ENCODE measurements at regions not wholly inside any gene's neighbourhood (a gene's known extent, or its start where the extent isn't known, plus 50 kb on each side); places are given as distances from the start of the nearest gene placed in this dataset.

GRCh38 chr11:30089921-30090320, 73.1 kb upstream of the KCNA4 start:
- no peak for DNase-seq

DNA sequence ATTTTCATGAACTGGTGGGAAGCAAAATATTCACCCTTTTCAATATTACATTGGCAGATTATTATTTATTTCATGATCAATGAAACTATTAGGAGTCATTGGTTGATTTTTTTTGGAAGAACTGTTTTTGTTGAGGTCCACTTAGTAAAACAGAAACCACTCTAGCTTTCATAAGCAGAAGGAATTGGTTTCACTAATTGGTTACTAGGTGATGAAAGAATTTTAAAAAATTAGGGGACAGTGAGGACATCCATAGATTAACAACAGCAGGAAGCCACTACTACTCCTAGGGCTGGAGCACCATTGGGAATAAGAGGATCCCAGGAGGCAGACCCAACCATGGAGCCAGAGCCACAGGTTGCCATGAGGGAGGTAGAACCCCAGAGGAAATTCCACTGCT, 74.4 kb upstream of the KCNA4 start:
- no peak for DNase-seq

DNA sequence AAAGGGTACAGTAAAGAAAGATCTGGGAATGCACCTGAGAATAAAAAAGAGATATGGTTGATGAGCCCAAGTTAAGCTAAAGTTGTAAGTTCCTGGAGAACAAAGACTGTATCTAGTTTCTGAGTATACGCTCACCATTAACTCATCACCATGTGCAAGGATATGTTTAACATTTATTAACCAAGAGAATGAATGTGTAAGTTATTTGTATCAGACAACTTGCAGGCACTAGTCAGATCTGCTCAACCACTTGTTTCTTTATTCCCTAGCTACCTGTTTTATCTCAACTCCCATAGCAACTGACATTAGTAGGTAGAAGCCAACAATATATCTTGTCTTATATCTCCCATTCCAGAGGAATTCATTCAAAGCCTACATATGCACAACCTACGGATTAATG, 74.9 kb upstream of the KCNA4 start:
- no peak for DNase-seq

DNA sequence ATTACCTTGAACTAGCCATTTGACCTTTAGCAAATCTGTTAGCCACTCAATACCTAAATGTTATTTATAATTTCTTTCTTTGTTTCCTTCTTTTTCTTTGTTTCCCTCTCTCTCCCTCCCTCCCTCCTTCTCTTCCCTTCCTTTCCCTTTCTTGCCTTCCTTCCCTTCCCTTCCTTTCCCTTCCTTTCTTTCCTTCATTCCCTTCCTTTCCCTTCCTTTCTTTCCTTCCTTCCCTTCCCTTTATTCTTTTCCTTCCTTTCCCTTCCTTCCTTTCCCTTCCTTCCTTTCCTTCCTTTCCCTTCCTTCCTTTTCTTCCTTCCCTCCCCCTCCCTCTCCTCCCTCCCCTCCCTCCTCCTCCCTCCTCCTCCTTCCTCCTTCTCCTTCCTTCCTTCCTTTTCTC, 75.7 kb upstream of the KCNA4 start:
- DNase-seq = no peak

DNA sequence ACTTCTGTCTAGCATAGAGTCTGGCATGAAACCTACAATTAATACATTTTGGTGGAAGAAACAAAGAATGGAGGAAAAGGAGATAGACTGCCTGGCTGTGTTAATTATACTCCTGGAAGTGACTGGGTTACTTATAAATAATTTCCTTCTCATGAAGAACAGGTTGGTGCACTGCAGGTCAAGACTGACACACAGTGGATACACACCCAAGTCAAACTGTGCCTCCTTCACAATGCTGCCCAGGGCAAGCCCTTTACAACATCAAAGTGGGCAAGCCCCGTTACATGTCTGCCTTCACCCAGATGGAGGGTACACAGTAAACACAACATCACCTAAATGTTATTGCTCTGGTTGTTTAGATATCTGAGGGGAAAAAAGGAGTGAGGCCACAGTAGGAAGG, 83.7 kb upstream of the KCNA4 start:
- DNase-seq = no peak

GRCh38 chr11:30106222-30107181, 89.7 kb upstream of the KCNA4 start:
- no peak for DNase-seq

GRCh38 chr11:30107899-30108298, 91.1 kb upstream of the KCNA4 start:
- DNase-seq = no peak

DNA sequence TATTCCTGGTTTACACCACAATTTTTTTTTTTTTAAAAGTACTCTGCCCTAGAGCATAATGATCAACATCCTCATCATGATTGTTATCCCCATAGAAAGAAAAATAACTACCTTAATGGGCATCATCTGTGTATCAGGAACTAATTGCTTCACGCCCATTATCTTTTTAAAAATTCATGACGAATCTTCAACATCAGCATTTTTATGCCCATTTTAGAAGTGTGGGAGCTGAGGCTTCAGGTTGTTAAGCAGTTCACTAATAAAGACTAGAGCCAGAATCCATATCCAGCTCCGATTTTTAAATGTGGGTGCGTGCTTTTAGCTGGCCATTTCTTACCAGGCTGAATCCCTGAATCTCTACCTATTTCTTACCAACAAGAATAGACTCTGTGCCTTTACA, 92.9 kb upstream of the KCNA4 start:
- no peak for DNase-seq

DNA sequence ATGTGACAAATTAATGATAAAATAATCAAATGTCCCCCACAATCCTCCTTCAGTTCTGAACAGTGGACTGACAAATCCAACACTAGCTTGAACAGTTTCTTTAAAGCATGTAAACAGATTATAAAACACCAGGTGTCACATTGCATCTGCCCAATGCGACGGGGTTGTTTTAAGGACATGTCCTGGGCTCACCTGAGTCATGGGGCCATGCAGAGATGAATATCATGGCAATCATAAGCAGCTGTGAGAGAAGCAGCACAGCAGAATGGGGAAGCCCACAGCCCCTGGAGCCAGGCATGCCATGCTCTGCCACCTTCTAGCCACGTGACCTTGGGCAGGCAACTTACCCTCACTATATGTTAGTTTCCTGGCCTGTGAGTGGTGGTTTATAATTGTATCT, 93.9 kb upstream of the KCNA4 start:
- DNase-seq = no peak

GRCh38 chr11:30111786-30112185, 95.0 kb upstream of the KCNA4 start:
- no peak for DNase-seq

- no peak for DNase-seq
Observed at GRCh38 chr11:30113326-30113898, 96.6 kb upstream of the KCNA4 start.

GRCh38 chr11:30116512-30116911, 99.7 kb upstream of the KCNA4 start:
- DNase-seq = no peak

- DNase-seq = no peak
Observed at GRCh38 chr11:30120045-30120589, 103.3 kb upstream of the KCNA4 start.

- no peak for DNase-seq
Observed at GRCh38 chr11:30125456-30125855, 105.4 kb upstream of the FSHB start.

DNA sequence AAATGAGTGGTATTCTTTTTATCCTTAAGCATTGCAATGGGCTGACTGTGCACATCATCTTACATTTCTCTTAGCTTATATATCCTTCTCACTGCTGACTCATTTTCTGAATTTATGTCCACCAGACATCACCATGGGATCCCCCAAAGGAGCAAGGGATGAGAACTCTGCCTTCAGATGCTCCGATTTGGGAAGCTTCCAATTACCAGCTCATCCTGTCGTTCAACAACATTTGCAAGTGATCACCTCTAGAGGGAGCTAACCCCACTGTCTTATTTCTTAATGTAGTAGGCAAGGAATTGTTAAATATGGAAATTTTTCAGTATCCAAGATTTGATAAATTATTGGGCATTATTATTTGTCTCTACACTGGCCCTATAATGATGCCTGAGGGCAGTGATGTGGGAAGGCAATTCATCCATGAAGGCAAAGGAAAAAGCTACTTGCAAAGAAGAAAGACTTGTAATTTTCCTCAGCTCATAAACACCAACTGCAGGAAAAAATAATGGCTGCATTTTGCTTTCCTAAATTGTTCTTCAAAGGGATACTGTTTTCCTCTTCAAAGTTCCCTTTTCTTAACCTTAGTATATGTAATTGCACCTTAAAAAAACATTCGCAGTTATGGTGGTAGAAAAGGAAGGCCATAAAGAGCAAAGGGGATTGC, 102.4 kb upstream of the FSHB start:
- DNase-seq = no peak

DNA sequence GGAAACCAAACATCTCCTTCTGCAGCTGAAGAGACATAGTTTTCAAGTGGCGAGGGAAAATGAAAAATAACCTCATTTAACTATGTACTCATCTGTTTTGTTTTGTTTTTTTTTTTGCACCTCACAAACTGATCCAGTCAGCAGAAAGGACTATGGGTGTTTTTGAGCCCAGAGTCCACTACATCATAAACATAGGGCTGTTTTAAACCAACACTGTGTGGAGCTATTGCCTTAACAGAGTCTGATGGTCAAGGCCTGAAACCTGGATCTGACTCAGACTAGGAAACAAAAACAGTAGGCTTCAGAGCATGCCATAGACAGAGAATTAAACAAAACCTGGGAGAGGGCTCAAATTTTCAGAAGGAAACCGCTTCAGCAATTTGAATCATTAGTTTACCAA, 99.3 kb upstream of the FSHB start:
- no peak for DNase-seq

- no peak for DNase-seq
Observed at GRCh38 chr11:30133281-30133680, 97.5 kb upstream of the FSHB start.

- DNase-seq = peak; percentile 2
Observed at GRCh38 chr11:30143098-30143705, 87.6 kb upstream of the FSHB start.

- no peak for DNase-seq
Observed at GRCh38 chr11:30147293-30147692, 83.5 kb upstream of the FSHB start.

- DNase-seq = no peak
Observed at GRCh38 chr11:30149998-30150397, 80.8 kb upstream of the FSHB start.

GRCh38 chr11:30150425-30150824, 80.4 kb upstream of the FSHB start:
- no peak for DNase-seq

- DNase-seq = no peak
Observed at GRCh38 chr11:30153008-30153407, 77.8 kb upstream of the FSHB start.

DNA sequence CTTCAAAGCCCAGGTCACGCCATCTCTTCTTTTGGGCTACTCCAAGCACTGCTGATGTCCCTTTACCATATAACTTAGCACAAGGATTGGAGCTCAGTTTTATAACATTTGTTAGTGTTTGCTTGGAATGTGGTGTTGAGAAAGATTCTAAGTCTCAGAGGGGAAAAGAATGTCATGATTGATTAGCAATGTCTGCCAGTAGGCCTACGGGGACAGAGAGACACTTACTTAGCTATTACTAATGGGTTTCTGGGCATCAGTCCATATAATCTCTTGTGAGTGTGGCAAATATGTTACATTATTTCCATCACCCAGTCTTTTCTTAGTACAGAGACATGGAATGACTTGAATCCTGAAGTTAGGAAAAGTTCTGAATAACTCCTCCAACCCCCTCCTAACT, 75.4 kb upstream of the FSHB start:
- DNase-seq = no peak
